SK-N-SH (cell line): ENCODE measurements at regions not wholly inside any gene's neighbourhood (a gene's known extent, or its start where the extent isn't known, plus 50 kb on each side); places are given as distances from the start of the nearest gene placed in this dataset.

ENCODE experiments used
- CTCF ChIP-seq: fragments of 200-600 bp; sonication (generic); IDR thresholded peaks from 2 replicates; pipeline ENCODE4 v1.6.1; 2017; ENCODE audit warnings: antibody characterized with exemption, mild to moderate bottlenecking, moderate library complexity
- EP300 ChIP-seq, 2 experiments: IDR thresholded peaks; 2 replicates each; pipeline versions ENCODE4 v1.4.0 to v1.6.1; 2012; ENCODE audit warnings: borderline replicate concordance in 1 of 2, low read depth in 1 of 2, low read length in 1 of 2
- MAX ChIP-seq: IDR thresholded peaks from 2 replicates; pipeline ENCODE4 v1.4.0; 2012; ENCODE audit warnings: low read depth
- MEF2A ChIP-seq: IDR thresholded peaks from 2 replicates; pipeline ENCODE4 v1.4.0; 2012; ENCODE audit warnings: low read depth, borderline replicate concordance
- NFIC ChIP-seq: IDR thresholded peaks from 2 replicates; pipeline ENCODE4 v1.4.0; 2012; ENCODE audit warnings: borderline replicate concordance
- RFX5 ChIP-seq: IDR thresholded peaks from 2 replicates; pipeline ENCODE4 v1.6.1; 2012; ENCODE audit warnings: mild to moderate bottlenecking, improper control_type of control experiment, low read length
- TAF1 ChIP-seq: IDR thresholded peaks from 2 replicates; pipeline ENCODE4 v1.6.1; 2012; ENCODE audit warnings: low read depth, mild to moderate bottlenecking, low read length, moderate library complexity, borderline replicate concordance

GRCh38 chr13:81721400-81721799 lies 1380.5 kb upstream of the SPRY2 start:
- no peak for TF ChIP-seq TAF1
- no peak for TF ChIP-seq EP300 (IDR thresholded peaks at IDR 0.05; ENCODE audit: borderline replicate concordance in 1 of 2, low read depth in 1 of 2, low read length in 1 of 2)
- TF ChIP-seq CTCF = no peak
- no peak for TF ChIP-seq NFIC
- TF ChIP-seq RFX5 = no peak
- no peak for TF ChIP-seq MEF2A
- TF ChIP-seq MAX = no peak
